A673 (cell line): ENCODE measurements at regions not wholly inside any gene's neighbourhood (a gene's known extent, or its start where the extent isn't known, plus 50 kb on each side); places are given as distances from the start of the nearest gene placed in this dataset.

Source experiments
- CTCF ChIP-seq: fragments of 300-800, 200-600 bp; sonication (generic); conservative IDR thresholded peaks from 2 replicates; pipeline ENCODE4 v1.5.1; 2017; ENCODE audit warnings: low read depth, mild to moderate bottlenecking, antibody characterized with exemption, low read length, moderate library complexity, mixed read lengths
- EZH2 ChIP-seq: fragments of 200-600 bp; sonication (generic); IDR thresholded peaks from 2 replicates; pipeline ENCODE4 v1.6.1; 2017; ENCODE audit warnings: borderline replicate concordance, low read depth, mild to moderate bottlenecking, mixed read lengths, antibody characterized with exemption, low read length; ENCODE audit not compliant: poor library complexity, severe bottlenecking

GRCh38 chr4:10197952-10198351 is 81.4 kb upstream of the WDR1 start:
- TF ChIP-seq CTCF (no peak), EZH2 (no peak)
